ENCODE measurements at regions not wholly inside any gene's neighbourhood (a gene's known extent, or its start where the extent isn't known, plus 50 kb on each side); places are given as distances from the start of the nearest gene placed in this dataset.

GRCh38 chr20:60249436-60249835 lies 291.2 kb downstream of the CDH26 start:
- no peak for DNase-seq

DNA sequence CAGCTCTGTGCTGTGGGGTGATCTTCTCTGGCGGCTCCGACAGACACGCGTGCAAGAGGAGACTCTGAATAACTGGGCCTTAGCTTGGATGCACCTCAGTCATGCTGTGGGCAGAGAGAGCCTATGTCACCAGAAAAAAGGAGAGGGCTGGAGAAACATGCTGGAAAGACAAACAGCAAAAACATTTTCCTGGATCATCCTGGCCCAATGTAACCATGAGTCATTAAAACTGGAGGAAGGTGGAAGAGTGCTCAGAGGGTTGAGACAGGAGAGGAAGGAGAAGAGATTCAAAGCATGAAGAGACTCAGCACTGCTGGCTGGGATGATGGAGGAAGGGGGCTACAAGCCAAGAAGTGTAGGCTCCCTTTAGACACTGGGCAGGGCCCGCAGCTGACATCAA lies 292.0 kb downstream of the CDH26 start:
- no peak for DNase-seq

DNA sequence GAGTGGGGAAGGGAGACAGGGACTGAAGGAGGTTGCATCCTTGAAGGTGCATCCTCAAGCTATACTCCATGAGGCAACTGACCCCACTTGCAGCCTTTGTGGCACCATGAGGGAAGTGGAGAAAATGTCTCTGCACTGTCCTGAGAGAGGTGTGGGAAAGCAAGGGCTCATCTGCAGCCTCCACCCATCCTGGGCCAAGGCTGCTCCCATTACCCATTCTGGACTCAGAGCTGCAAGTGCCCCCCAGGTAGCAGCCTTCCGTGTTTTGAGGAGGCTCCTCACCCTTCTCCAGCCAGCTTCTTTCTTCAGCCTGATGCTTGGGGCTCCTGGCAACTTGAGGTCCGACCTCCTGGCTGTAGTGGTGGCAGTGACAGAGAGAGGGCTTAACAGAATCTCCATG lies 294.6 kb downstream of the CDH26 start:
- no peak for DNase-seq

- no peak for DNase-seq
Observed at GRCh38 chr20:60253471-60253870, 295.2 kb downstream of the CDH26 start.

DNA sequence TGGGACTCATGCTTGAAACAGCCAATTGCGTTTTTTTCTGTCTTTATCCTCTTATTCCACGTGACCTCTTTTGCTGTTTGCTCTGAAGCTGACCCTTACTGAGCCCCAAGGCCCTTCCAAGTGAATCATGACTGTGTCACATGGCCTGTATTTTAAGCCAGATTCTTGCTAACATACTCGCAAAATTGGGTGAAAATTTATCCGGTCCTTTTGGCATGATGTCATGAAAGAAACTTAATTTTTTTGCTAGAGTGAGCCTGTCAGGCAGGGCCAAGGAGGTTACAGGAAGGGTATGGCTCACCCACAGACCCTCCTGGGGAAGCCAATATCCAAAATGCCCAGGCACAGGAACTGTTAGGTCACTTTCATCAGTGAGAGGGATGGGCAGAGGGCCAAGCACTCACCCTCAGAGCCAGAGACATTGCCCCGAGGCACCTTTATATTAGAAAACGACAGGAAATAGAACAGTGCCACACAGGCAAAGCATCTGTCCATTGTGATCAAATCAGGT lies 296.7 kb downstream of the CDH26 start:
- DNase-seq, result no peak

DNA sequence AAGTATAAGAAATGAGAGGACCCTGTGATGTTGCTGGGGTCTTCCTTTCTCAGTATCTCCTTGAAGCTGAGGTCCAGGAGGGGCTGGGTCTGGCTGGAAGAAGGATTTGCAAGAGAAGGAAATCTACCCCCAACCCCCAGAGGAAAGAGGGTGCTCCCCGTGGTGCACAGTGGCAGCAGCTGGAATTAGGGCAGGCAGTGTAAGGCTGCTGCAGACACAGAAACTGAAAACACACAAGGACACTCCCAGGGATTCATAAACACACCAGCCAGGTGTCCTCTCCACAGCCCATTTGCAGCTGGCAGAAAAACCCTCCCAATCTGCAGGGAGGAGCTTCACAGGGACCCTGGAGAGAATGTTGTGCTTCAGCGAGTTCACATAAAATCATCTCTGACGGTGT lies 297.2 kb downstream of the CDH26 start:
- DNase-seq, result no peak

- no peak for DNase-seq
Observed at GRCh38 chr20:60255866-60256265, 297.6 kb downstream of the CDH26 start.

- DNase-seq, result no peak
Observed at GRCh38 chr20:60256811-60257210, 298.6 kb downstream of the CDH26 start.

GRCh38 chr20:60257671-60258070 lies 299.4 kb downstream of the CDH26 start:
- no peak for DNase-seq

- no peak for DNase-seq
Observed at GRCh38 chr20:60258255-60258863, 300.1 kb downstream of the CDH26 start.

DNA sequence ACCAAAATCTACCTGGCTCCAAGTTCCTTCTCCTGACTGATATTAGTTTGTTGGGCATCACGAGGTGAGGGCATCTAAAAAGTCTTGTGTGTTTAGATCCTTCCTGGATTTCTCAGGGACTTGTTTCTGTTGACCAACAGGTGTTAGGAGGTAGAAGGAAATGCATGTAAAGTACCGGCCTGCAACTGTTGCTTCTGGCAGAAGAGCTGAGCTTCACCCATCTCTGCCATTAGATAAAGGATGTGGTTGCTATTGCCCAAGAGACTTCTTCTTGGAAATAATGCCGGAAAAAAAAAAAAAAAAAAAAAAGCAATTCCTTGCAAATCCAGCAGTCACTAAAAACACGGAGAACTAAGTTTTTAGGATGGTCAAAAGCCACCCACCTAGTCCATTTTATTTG lies 303.1 kb downstream of the CDH26 start:
- DNase-seq, result no peak

GRCh38 chr20:60262967-60263603 lies 304.9 kb downstream of the CDH26 start:
- DNase-seq, result peak; percentile 49

DNA sequence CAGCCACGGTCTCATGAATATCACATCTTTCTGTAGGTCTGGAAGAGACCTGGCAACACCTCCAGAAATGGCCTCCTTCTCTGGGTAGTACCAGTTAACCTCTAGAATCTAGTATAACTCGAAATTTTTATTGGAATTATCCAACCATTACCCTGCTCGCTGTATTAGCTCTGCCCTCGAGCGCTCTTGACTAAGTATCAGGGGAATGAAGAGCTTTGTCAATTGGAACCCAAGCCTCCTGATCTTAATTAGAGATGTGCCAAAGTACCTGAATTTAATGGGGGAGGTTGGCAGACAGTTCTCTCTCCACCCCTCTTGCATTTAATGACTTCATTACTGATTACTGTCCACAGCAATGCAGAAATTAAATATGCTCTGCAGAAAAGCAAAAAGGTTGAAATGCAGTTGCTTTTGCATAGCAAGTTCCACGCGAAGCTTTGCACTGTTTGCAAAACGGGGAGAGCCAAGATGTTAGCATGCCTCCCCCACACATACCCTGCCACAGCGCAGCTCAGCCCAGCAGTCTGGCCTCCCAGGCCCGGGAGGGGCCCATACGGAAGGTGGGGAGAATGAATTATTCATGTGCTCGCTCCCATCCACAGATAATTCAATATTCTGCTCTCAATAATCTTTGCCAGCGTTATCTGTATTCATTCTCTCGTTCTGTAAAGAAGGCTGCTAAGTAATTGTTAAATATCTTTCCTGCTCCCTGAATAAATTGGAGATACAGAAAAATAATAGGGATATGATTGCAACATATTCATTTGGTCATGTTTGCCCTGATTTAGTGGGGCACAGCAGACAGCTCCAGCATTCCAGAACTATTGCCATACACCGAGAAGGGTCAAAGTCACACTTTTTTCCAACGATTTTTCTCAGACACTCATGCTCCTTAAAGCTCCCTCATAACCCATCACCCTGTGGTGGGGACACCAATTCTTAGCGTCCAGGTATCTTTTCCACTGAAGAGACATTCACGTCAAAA lies 305.8 kb downstream of the CDH26 start:
- DNase-seq, result no peak

DNA sequence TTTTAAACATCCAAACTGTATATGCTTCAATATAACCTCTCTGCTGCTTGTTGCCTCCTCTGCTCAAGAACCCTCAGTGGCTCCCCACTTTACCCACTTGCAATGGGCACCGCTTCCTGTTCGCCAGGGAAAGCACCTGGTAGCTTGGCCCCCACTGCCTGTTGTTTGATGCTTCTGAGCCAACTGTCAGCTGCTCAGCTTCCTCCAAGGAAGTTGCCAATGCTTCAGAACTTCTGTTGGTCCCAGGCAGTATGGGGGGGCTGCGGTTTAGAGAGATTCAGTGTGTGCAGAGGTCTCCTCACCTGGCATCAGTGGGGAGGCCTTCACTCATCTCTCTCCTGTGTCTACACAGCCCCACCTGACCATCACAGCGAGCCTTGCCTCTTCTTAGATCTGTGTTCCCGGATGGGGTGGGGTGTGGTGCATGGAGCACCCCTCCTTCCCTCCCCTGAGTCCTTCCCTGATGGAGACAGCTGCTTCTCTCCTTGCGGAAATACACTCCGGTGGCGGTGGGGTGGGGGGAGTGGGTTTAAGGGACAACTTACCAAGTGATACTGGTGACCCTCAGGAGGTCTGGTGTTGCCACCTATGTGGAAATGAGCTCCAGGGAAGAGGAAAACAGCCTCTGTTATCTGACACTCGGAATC lies 308.1 kb downstream of the CDH26 start:
- no peak for DNase-seq

GRCh38 chr20:60268491-60268890 lies 310.3 kb downstream of the CDH26 start:
- no peak for DNase-seq

- DNase-seq, result no peak
Observed at GRCh38 chr20:60269573-60270162, 311.4 kb downstream of the CDH26 start.

GRCh38 chr20:60270341-60270740 lies 312.1 kb downstream of the CDH26 start:
- no peak for DNase-seq

- no peak for DNase-seq
Observed at GRCh38 chr20:60271597-60271996, 313.4 kb downstream of the CDH26 start.

GRCh38 chr20:60272790-60273189 lies 314.6 kb downstream of the CDH26 start:
- no peak for DNase-seq

DNA sequence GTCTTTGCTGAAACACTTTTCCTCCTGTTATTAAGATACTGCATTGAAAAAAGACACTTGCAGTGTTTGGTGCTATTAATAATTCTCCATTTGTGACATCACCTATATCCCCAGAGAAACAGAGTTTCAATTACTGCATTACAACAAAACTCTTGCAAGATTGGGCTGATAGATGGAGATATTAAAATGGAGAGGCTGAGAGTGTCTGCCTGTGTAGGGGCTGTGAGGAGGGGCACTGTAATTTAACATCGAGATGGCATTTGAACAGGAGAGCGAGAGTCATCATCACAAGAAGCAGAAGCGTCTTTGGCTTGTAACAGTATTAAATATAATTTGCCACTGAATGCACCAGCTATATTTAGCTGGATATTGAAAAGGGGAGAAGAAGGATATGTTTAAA lies 316.5 kb downstream of the CDH26 start:
- DNase-seq, result no peak

GRCh38 chr20:60281295-60281694 lies 323.1 kb downstream of the CDH26 start:
- no peak for DNase-seq

GRCh38 chr20:60283281-60283680 lies 325.1 kb downstream of the CDH26 start:
- DNase-seq, result no peak

- DNase-seq, result no peak
Observed at GRCh38 chr20:60286764-60287163, 328.5 kb downstream of the CDH26 start.

Data from stimulated activated CD4-positive, alpha-beta T cell treated with anti-CD3 and anti-CD28 coated beads, Interleukin-1b, Interleukin-23, amount 100 ng/mL, for 48 hours (primary cell).